GM12875 (cell line): ENCODE measurements at regions not wholly inside any gene's neighbourhood (a gene's known extent, or its start where the extent isn't known, plus 50 kb on each side); places are given as distances from the start of the nearest gene placed in this dataset.

ENCODE experiments used
- H3K4me3 ChIP-seq: one replicate; pipeline ENCODE4 v1.5.1; 2011; ENCODE audit warnings: low read depth, low read length, control low read depth
- CTCF ChIP-seq: IDR thresholded peaks from 2 replicates; pipeline ENCODE4 v1.5.1; 2011; ENCODE audit warnings: low read depth, mild to moderate bottlenecking, control low read depth, inconsistent platforms, low read length, moderate library complexity, borderline replicate concordance; ENCODE audit not compliant: insufficient read depth

- no peak overlapping the region for H3K4me3 ChIP-seq
- TF ChIP-seq CTCF: no peak
These were observed 853.3 kb downstream of the TLE1 start for GRCh38 chr9:80836013-80836412.

- no peak for TF ChIP-seq CTCF
These were observed 857.6 kb downstream of the TLE1 start for GRCh38 chr9:80831751-80832150.

GRCh38 chr9:80811656-80812055 is 877.7 kb downstream of the TLE1 start:
- TF ChIP-seq CTCF: no peak
- no peak overlapping the region for H3K4me3 ChIP-seq

More at GRCh38 chr9:80831751-80832150, 857.6 kb downstream of the TLE1 start:
- no peak overlapping the region for H3K4me3 ChIP-seq

GRCh38 chr9:80811003-80811402 is 878.3 kb downstream of the TLE1 start:
- no peak overlapping the region for H3K4me3 ChIP-seq
- no peak for TF ChIP-seq CTCF

- TF ChIP-seq CTCF: no peak
- no peak overlapping the region for H3K4me3 ChIP-seq
These were observed 882.7 kb downstream of the TLE1 start for GRCh38 chr9:80806671-80807070.

- TF ChIP-seq CTCF: no peak
- no peak overlapping the region for H3K4me3 ChIP-seq
These were observed 884.5 kb downstream of the TLE1 start for GRCh38 chr9:80804873-80805272.

GRCh38 chr9:80797831-80798688 is 891.3 kb downstream of the TLE1 start:
- no peak for TF ChIP-seq CTCF
- no peak overlapping the region for H3K4me3 ChIP-seq
